HG02610 (cell line): ENCODE measurements at regions not wholly inside any gene's neighbourhood (a gene's known extent, or its start where the extent isn't known, plus 50 kb on each side); places are given as distances from the start of the nearest gene placed in this dataset.

Experiments used
- ATAC-seq: cut with Tn5 transposase; IDR thresholded peaks from one replicate; pipeline ENCODE4 v1.9.1; 2021; ENCODE audit warnings: mild to moderate bottlenecking, moderate library complexity; ENCODE audit not compliant: unreplicated experiment

GRCh38 chr5:130277522-130277921, 373.3 kb downstream of the CHSY3 start:
- no peak for ATAC-seq

GRCh38 chr5:130277002-130277401, 372.7 kb downstream of the CHSY3 start:
- no peak for ATAC-seq

DNA sequence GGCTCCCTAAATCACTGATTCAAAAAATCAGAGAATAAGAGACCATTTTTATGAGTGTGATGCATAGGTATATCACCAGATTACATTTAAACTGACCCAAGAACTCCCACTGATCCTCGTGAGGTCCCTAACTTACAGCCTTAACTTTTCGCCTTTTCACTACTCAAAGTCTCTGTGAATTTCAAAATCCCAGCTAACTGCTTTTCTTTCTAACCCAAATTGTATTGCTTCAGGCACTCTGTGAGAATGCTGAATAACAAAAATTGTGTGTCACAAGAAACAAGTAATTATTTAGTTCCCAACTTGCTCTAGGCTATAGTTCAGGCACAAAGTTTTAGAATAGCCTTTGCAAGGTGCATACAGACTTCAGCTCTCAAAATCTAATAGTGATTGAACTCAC, 368.6 kb downstream of the CHSY3 start:
- no peak for ATAC-seq

DNA sequence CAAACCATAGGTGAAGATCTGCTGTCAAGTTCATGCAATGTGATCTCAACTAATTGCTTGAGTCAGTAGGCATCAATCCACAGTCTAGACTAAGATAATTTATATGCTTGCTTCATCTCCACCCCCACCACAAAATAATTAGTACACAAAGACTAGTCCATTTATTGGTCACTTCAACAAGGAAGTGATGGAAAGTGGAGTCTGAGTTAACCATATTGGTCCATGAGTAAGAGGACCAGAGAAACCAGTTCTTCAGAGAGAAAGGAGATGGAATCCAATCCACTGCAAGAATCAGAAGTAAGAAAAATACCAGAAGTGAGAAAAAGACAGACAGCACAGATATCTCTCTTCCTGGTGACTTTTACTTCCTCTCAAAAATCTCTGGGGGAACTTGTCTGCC, 366.5 kb downstream of the CHSY3 start:
- ATAC-seq = no peak

- ATAC-seq = no peak
These were observed 364.2 kb downstream of the CHSY3 start for GRCh38 chr5:130268489-130268888.

- no peak for ATAC-seq
These were observed 363.7 kb downstream of the CHSY3 start for GRCh38 chr5:130267926-130268325.

DNA sequence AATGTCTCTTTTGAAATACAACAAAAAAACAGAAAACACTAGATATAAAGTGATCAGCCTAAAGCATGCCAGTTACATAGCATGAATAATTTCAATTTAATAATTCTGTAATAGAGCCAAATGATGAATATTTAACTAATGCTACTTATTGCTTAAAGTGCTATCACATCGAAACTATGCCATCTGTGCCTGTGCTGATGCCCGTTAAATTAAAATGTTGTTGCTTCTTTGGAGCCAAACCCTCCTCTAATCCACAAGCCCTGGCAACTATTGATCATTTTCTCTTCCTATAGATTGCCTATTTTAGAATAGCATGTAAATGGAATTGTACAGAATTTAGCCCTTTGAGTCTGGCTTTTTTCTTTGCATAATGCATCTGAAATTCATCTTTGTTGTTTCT, 356.2 kb downstream of the CHSY3 start:
- ATAC-seq = no peak

DNA sequence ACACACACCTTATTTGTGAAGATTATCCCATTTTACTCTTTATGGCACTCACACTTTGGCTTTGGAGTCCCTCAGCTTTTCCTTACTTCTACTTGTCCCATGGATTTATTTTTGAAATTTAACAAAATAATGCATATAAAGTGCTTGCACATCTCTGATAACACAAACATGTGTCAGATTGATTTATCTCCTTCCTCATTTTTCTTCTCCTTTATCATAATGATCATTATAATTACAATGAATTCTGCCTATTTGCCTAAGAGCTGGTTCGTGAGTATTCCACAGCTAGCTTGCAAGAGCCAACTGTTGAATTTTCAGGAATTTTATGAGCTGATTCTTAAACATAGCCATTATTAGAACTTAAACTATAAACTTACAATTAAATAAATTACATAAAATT, 347.7 kb downstream of the CHSY3 start:
- no peak for ATAC-seq

GRCh38 chr5:130243641-130244040, 339.4 kb downstream of the CHSY3 start:
- no peak for ATAC-seq

- no peak for ATAC-seq
These were observed 333.5 kb downstream of the CHSY3 start for GRCh38 chr5:130237721-130238120.
